ENCODE measurements at regions not wholly inside any gene's neighbourhood (a gene's known extent, or its start where the extent isn't known, plus 50 kb on each side); places are given as distances from the start of the nearest gene placed in this dataset.
"Not testable (repeated sequence)": the region's sequence is repeated elsewhere in the genome, so short reads cannot be mapped to it uniquely, and the experiment has no call there.

DNA sequence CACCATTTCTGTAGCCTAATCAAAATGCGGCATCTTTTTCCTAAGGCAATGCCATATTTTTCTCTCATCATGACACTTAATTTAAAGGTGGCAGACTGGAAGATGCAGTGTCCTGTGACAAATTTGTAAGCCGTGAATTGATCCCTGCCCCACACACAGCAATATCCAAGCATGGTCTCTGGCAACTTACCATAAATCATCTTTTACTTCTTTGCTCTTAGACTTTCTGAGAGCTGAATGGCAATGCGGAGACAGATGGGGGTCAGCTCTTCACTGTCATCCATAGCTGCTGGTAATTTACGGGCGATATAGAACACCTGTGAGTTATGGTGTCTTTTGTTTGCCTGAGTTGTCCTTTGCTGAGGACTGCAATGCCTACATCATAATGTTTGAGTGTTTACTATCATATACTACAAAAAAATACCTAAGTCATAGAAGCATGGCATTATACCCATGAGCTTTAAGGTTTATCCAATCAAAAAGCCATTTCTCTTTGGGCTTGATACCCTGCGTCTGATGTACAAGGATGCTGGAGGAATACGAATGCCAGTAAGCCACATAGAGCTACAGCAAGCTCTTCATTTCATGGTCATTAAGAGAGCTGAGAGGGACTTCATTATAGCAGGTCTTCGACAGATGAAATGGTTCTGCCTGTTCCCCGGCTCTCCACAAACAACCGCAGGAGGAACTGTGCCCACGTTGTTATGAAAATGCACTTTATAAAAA lies 148.1 kb downstream of the TRIML1 start:
- no peak for DNase-seq

- no peak for DNase-seq
Measured at GRCh38 chr4:188289531-188290125, 150.4 kb downstream of the TRIML1 start.

GRCh38 chr4:188295899-188296298 lies 156.7 kb downstream of the TRIML1 start:
- DNase-seq, result no peak

- DNase-seq, result no peak
Measured at GRCh38 chr4:188296331-188296730, 157.1 kb downstream of the TRIML1 start.

- no peak for DNase-seq
Measured at GRCh38 chr4:188297873-188298272, 158.6 kb downstream of the TRIML1 start.

GRCh38 chr4:188299161-188299560 lies 159.9 kb downstream of the TRIML1 start:
- DNase-seq, result no peak

DNA sequence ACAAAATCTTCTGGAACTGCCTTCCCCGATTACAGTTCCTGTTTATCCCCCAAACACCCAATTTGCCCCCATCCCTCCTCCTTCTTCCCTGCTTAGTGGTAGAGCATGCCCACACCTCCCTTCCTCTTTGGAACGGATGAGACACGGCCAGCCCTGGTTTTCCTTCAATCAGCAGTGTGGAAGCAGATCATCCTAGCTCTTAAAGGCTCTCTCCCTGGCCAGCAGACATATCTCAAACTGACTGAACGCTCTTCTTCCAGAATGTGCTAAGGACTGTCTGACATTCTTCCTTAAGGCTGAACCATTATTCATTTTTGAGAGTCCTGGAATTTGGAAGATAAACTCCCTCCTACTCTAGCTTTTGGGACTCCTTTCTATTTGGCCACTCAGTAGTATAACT lies 161.1 kb downstream of the TRIML1 start:
- no peak for DNase-seq

GRCh38 chr4:188305690-188306089 lies 166.4 kb downstream of the TRIML1 start:
- no peak for DNase-seq

GRCh38 chr4:188307591-188307990 lies 168.3 kb downstream of the TRIML1 start:
- DNase-seq, result no peak

- no peak for DNase-seq
Measured at GRCh38 chr4:188308142-188308541, 168.9 kb downstream of the TRIML1 start.

GRCh38 chr4:188316391-188316790 lies 177.2 kb downstream of the TRIML1 start:
- DNase-seq, result no peak

GRCh38 chr4:188328966-188329365 lies 189.7 kb downstream of the TRIML1 start:
- DNase-seq, result no peak

DNA sequence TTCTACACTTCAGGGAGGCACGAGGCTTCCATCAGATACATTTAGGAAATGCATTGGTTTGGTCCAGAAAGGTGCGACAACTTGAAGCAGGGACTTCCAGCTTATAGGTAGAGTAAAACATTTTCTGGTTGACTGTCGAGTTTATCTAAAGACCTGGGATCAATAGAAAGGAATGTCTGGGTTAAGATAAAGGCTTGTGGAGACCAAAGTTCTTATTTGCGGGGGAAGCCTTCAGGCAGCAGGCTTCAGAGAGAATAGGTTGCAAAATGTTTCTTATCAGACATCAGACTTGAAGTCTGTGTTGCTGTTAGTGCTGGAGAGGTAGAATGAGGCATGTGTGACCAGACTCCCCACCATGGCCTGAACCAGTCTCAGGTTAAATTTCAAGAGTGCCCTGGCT lies 190.3 kb downstream of the TRIML1 start:
- DNase-seq, result no peak

- no peak for DNase-seq
Measured at GRCh38 chr4:188332265-188332664, 193.0 kb downstream of the TRIML1 start.

DNA sequence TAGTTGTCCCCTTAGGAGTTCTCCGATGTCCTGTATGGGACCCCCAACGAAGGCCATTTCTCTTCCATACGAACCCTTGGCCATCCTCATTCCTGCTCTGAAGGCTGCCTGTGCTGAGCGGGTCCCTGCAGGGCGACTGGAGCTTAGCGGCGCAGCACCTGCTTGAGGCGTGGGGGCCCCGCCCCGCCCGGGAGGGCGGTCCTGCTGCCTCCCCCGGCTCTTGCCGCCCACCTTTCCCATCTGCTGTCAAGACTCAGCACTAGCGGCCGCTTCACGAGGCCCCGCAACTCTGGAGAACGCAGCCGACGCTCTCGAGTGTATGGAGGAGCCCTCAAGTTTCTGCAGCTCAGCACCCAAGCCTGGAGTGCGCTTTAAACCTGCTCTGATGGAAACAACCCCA lies 197.7 kb downstream of the TRIML1 start:
- DNase-seq, result no peak

GRCh38 chr4:188341428-188341827 lies 202.2 kb downstream of the TRIML1 start:
- no peak for DNase-seq

- no peak for DNase-seq
Measured at GRCh38 chr4:188346171-188346809, 207.0 kb downstream of the TRIML1 start.

DNA sequence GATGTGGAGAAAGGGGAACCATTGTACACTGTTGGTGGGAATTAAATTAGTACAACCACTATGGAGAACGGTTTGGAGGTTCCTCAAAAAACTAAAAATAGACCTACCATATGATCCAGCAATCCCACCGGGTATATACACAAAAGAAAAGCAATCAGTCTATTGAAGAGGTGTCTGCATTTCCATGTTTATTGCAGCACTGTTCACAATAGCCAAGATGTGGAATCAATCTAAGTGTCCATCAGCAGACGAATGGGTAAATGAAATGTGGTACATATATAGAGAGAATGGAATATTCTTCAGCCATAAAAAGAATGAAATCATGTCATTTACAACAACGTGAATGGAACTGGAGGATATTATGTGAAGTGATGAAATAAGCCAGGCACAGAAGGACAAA lies 208.1 kb downstream of the TRIML1 start:
- no peak for DNase-seq

DNA sequence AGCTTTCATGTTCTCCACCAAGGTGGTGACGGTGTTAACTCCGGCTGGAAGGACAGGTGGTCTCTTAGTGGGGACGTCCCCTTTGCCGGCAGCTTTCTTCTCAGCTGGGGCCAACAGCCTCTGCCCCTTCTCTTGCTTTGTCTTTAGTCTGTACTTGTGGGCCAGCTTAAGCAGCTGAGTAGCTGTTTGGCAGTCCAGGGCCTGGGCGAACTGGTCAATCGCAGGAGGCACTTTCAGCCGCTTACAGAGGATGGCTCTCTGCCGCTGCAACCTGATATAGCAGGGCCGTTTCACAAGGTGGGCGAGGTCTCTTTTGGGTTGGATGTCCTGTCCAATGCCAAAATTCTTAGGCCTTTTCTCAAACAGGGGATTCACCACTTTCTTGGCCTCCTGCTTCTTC lies 210.3 kb downstream of the TRIML1 start:
- not testable (repeated sequence) for DNase-seq

DNA sequence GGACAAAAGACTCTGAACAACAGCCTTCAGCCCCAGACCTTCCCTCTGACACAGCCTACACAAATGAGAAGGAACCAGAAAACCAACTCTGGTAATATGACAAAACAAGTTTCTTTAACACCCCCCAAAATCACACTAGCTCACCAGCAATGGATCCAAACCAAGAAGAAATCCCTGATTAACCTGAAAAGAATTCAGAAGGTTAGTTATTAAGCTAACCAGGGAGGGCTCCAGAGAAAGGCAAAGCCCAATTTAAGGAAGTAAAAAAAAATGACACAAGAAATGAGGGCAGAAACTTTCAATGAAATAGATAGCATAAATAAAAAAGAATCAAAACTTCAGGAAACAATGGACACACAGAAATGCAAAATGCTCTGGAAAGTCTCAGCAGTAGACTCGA lies 224.0 kb downstream of the TRIML1 start:
- DNase-seq, result no peak

- DNase-seq, result no peak
Measured at GRCh38 chr4:188370777-188371176, 231.5 kb downstream of the TRIML1 start.

GRCh38 chr4:188372058-188372457 lies 232.8 kb downstream of the TRIML1 start:
- no peak for DNase-seq

- no peak for DNase-seq
Measured at GRCh38 chr4:188372829-188373228, 233.6 kb downstream of the TRIML1 start.

- no peak for DNase-seq
Measured at GRCh38 chr4:188374871-188375270, 235.6 kb downstream of the TRIML1 start.

Data from stimulated activated CD4-positive, alpha-beta T cell treated with anti-CD3 and anti-CD28 coated beads, Interleukin-2, amount 100 ng/mL, for 24 hours (primary cell).